HG03175 (cell line): ENCODE measurements at regions not wholly inside any gene's neighbourhood (a gene's known extent, or its start where the extent isn't known, plus 50 kb on each side); places are given as distances from the start of the nearest gene placed in this dataset.

Experiments
- ATAC-seq: cut with Tn5 transposase; IDR thresholded peaks from one replicate; pipeline ENCODE4 v1.9.1; 2021; ENCODE audit warnings: mild to moderate bottlenecking, moderate library complexity; ENCODE audit not compliant: unreplicated experiment

- ATAC-seq, result no peak
Observed at GRCh38 chr6:6518631-6519427, 69.7 kb upstream of the LY86 start.

GRCh38 chr6:6521961-6522482 is 66.5 kb upstream of the LY86 start:
- ATAC-seq, result no peak

GRCh38 chr6:6522709-6523108 is 65.8 kb upstream of the LY86 start:
- ATAC-seq, result no peak

- ATAC-seq, result no peak
Observed at GRCh38 chr6:6524951-6525350, 63.6 kb upstream of the LY86 start.

- no peak for ATAC-seq
Observed at GRCh38 chr6:6525933-6526332, 62.6 kb upstream of the LY86 start.

GRCh38 chr6:6529275-6529674 is 59.2 kb upstream of the LY86 start:
- no peak for ATAC-seq

GRCh38 chr6:6533176-6533575 is 55.3 kb upstream of the LY86 start:
- ATAC-seq, result no peak

GRCh38 chr6:6534399-6534798 is 54.1 kb upstream of the LY86 start:
- ATAC-seq, result no peak

- ATAC-seq, result no peak
Observed at GRCh38 chr6:6537488-6538260, 50.8 kb upstream of the LY86 start.

GRCh38 chr6:6538261-6538660 is 50.3 kb upstream of the LY86 start:
- no peak for ATAC-seq
